DMS 273 (cell line): ENCODE measurements at regions not wholly inside any gene's neighbourhood (a gene's known extent, or its start where the extent isn't known, plus 50 kb on each side); places are given as distances from the start of the nearest gene placed in this dataset.

Source experiments
- DNase-seq: peaks from one replicate; lab custom pipeline; 2025; ENCODE audit not compliant: unreplicated experiment; lab: John Stamatoyannopoulos, UW

- no peak for DNase-seq
Observed at GRCh38 chr2:128984855-128985254, 666.2 kb upstream of the HS6ST1 start.

GRCh38 chr2:128986026-128986715 is 667.5 kb upstream of the HS6ST1 start:
- peak; percentile 28 for DNase-seq

GRCh38 chr2:128986867-128987268 is 668.2 kb upstream of the HS6ST1 start:
- DNase-seq = no peak

- no peak for DNase-seq
Observed at GRCh38 chr2:128988326-128988725, 669.7 kb upstream of the HS6ST1 start.

GRCh38 chr2:128988967-128989366 is 670.3 kb upstream of the HS6ST1 start:
- no peak for DNase-seq

- no peak for DNase-seq
Observed at GRCh38 chr2:128995086-128995485, 676.4 kb upstream of the HS6ST1 start.

GRCh38 chr2:128996078-128996477 is 677.4 kb upstream of the HS6ST1 start:
- no peak for DNase-seq

GRCh38 chr2:128997166-128997866 is 678.6 kb upstream of the HS6ST1 start:
- no peak for DNase-seq

GRCh38 chr2:129001926-129002325 is 683.3 kb upstream of the HS6ST1 start:
- DNase-seq = no peak

- no peak for DNase-seq
Observed at GRCh38 chr2:129002751-129003150, 684.1 kb upstream of the HS6ST1 start.

GRCh38 chr2:129004485-129004884 is 685.8 kb upstream of the HS6ST1 start:
- DNase-seq = no peak

GRCh38 chr2:129004940-129005490 is 686.3 kb upstream of the HS6ST1 start:
- no peak for DNase-seq

GRCh38 chr2:129006135-129006886 is 687.6 kb upstream of the HS6ST1 start:
- DNase-seq = no peak

- DNase-seq = no peak
Observed at GRCh38 chr2:129006901-129007300, 688.2 kb upstream of the HS6ST1 start.

GRCh38 chr2:129008055-129008880 is 689.6 kb upstream of the HS6ST1 start:
- no peak for DNase-seq

- no peak for DNase-seq
Observed at GRCh38 chr2:129008881-129009554, 690.4 kb upstream of the HS6ST1 start.

- DNase-seq = no peak
Observed at GRCh38 chr2:129009555-129010146, 691.0 kb upstream of the HS6ST1 start.

- DNase-seq = no peak
Observed at GRCh38 chr2:129010262-129010661, 691.6 kb upstream of the HS6ST1 start.

- no peak for DNase-seq
Observed at GRCh38 chr2:129011466-129012061, 692.9 kb upstream of the HS6ST1 start.
